AG20443 (cell line): ENCODE measurements at regions not wholly inside any gene's neighbourhood (a gene's known extent, or its start where the extent isn't known, plus 50 kb on each side); places are given as distances from the start of the nearest gene placed in this dataset.
"Not testable (repeated sequence)": the region's sequence is repeated elsewhere in the genome, so short reads cannot be mapped to it uniquely, and the experiment has no call there.

ENCODE experiments used
- DNase-seq: peaks from one replicate; pipeline ENCODE4 v3.0.0; 2012; ENCODE audit warnings: low spot score, mixed read lengths

- DNase-seq: no peak
Measured at GRCh38 chr18:73446502-73446901, 578.7 kb upstream of the NETO1 start.

DNA sequence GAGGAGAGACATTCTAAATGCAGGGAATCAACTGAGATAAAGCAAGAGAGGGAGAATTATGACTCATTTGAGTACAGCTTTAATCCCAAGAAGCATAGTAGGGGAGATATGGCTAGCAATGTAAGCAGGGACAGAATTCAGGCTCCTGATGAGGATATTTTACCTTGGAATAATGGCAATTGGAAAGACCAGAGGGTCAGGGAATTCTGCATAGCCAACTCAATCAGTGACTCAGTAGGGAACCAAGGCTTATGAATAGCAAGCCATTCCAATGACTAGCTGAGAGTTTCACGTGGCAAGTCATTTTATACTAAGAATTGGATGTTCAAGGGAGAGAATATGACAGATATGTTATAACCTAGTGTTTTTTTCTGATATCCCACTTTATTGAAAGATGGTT lies 563.8 kb upstream of the NETO1 start:
- no peak for DNase-seq

DNA sequence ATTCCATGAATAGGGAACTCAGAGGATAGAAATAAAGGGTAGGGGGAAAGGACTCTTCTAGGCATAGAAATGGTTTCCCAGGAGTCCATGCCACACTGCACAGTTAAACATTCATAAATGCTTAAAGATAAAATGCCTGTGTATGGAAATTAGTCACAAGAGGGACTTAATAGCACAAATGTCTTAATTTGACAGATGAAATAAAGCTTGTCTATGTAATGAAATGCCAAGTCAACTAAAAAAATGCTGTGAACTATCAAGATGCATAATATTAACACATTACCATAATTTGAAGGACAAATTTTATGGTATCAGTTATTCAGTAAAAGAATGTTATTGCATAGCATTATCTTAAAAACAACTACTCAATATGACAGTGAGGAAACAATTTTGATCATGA lies 553.2 kb upstream of the NETO1 start:
- DNase-seq: no peak

- no peak for DNase-seq
Measured at GRCh38 chr18:73419531-73419930, 551.7 kb upstream of the NETO1 start.

- DNase-seq: no peak
Measured at GRCh38 chr18:73414598-73414997, 546.8 kb upstream of the NETO1 start.

GRCh38 chr18:73414069-73414468 lies 546.3 kb upstream of the NETO1 start:
- DNase-seq: no peak

- DNase-seq: no peak
Measured at GRCh38 chr18:73409242-73409641, 541.5 kb upstream of the NETO1 start.

DNA sequence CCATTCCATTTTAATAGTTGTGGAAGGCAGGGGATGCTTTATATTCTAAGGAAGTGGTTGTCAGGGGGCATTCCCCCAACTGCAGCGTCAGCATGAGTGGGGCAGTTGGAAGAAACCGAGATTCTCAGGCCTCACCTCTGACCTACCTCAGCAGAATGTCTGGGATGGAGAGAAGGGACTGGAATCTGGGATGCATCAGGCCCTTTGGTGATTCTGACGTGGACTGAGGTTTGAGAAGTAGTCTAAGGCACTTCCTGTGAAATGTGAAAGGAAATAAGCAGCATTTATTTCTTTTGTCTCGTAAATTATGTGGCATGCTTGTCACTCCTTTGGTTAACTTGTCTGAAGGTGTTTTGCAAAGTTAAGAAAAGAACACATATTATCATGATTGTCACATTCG lies 540.7 kb upstream of the NETO1 start:
- no peak for DNase-seq

GRCh38 chr18:73407506-73407905 lies 539.7 kb upstream of the NETO1 start:
- peak; percentile 11 for DNase-seq

DNA sequence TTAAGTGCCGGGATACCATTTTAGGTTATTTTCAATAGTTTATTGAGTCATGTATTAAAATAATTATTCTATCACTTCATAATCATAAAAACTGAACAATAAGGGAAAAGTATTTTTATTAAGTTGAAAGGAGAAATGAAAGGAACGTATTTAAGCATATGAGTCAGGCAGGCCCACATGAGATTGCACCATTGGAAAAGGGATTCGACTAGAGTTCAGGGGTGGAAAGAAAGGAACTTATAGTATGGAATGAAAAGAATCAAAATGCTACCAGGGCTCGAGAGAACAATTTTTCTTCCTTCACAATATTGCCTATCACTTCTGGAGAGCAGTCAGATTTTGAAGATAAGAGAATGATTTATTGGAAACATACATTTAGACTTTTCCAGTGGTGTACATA lies 516.5 kb upstream of the NETO1 start:
- DNase-seq: no peak

DNA sequence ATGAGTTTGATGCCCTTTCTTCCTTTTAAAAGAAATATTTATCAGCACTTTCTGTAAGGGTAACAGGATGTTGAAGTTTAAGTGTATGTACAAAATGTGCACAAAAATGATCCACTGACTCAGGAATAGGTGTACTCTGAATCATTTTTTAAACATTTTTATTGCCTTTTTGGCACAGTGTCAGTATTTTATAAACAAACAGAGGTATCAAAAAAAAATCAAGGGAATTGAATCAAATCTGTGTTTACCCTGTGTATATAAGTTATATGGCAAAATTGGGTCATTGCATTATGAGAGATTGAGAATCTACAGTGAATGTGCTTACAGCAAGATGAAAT lies 513.9 kb upstream of the NETO1 start:
- DNase-seq: no peak

GRCh38 chr18:73381016-73381698 lies 513.4 kb upstream of the NETO1 start:
- DNase-seq: no peak

DNA sequence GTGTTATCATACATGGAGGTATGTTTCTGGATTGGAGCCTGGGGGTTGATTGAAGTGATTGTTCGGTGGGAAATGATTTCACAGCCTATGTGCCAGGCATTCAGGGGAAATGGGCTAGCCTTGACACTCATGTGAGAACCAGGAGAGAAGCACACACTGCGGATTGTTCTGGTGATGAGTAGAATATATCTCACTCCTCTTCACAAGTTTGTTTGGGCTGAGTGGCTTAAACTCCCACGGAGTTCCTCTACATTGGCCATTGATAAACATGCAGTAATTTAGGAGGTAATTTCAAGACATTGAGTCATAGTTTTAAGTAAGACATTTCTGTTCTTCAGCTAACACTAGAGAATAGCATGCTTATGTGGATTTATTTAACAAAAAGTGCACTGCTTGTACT lies 498.9 kb upstream of the NETO1 start:
- DNase-seq: no peak

DNA sequence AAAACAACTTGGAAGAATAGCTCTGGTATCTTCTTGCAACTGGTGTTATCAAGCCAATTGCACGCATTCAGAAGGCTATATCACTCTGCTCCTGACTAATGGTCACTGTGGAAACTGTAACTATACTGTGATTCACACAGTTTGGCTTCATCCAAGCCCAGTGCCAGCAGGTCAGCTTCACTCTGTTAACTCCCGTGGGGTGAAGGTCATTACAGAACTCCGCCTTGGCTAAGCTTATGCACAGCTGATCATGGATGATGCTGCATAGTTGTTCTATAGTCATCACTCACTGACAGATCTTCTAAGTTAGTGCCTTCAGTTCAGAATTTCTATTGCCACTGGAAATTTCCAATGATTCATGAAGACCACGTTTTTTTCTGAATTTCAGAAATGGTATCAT lies 497.2 kb upstream of the NETO1 start:
- peak; percentile 19 for DNase-seq

DNA sequence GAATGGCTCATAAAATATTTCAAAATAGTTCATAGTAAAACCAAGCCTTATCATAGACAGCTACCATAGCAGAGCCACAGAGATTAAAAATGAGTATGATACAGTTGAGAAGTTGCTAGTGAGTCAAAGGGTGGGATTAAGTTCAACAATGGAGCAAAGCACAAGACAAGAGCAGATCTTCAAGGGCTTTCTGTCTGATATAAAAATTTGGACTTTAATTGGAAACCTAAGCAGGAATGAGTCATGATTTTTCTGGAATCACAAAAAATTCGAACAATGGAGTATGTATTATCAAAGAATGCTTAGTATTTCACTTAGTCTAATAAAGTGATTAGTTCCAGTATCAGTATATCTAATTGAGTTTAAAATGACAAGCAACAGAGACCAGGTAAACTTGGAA lies 487.3 kb upstream of the NETO1 start:
- DNase-seq: no peak

GRCh38 chr18:73352546-73352945 lies 484.8 kb upstream of the NETO1 start:
- DNase-seq: no peak

GRCh38 chr18:73340135-73340977 lies 472.6 kb upstream of the NETO1 start:
- DNase-seq: no peak

DNA sequence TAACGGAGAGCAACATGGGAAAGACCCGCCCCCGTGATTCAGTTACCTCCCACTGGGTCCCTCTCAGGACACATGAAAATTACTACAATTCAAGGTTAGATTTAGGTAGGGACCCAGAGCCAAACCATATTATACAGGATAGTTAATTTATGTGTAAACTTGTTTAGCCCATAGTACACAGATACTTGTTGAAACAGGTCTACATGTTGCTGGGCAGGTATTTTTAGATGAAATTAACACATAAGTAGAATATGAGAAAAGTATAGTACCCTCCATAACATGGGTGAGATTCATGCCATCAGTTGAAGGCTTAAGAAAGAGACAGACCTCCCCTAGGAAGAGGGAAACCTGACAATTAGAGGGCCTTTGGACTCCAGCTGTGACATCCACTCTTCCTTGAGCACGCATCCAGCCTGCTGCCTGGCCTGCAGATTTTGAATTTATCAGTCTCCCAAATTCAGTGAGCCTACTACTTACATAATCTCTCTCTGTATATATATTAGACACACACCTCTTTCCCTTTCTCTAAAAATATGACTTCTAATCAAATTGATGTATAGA lies 463.5 kb upstream of the NETO1 start:
- no peak for DNase-seq

- DNase-seq: not testable (repeated sequence)
Measured at GRCh38 chr18:73330106-73330505, 462.3 kb upstream of the NETO1 start.

- not testable (repeated sequence) for DNase-seq
Measured at GRCh38 chr18:73324187-73324831, 456.5 kb upstream of the NETO1 start.

GRCh38 chr18:73318739-73319479 lies 451.1 kb upstream of the NETO1 start:
- DNase-seq: peak; percentile 4

DNA sequence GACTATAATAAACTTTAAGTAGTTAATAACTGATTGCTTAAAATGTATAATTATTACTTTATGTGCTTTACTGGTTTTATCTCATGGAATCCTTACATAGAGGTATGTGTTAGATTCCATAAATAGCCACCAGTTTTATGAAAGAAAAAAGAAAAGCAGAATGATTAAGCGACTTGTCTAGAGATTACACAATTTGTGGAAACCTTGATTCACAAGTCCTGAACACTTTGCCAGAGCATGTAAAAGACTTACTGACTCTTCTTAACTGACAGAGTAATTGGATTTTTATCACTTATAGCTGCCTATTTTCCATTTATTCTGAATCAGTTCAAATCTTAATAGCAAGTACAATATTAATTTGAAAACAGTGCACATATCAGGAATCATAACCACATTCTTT lies 448.7 kb upstream of the NETO1 start:
- no peak for DNase-seq
